Brain microvascular endothelial cell (primary cell): ENCODE measurements at regions not wholly inside any gene's neighbourhood (a gene's known extent, or its start where the extent isn't known, plus 50 kb on each side); places are given as distances from the start of the nearest gene placed in this dataset.

Source experiments
- DNase-seq: peaks from one replicate; pipeline ENCODE4 v3.0.0-alpha.2; 2020
- H3K27ac ChIP-seq: fragments of 250-450 bp; sonication (Bioruptor Pico); 2 replicates; pipeline ENCODE4 v1.5.1; 2020; ENCODE audit warnings: mild to moderate bottlenecking, moderate library complexity
- H3K27me3 ChIP-seq: fragments of 250-450 bp; sonication (Bioruptor Pico); replicated peaks from 2 replicates; pipeline ENCODE4 v1.5.1; 2020; ENCODE audit warnings: mild to moderate bottlenecking
- H3K36me3 ChIP-seq: fragments of 250-450 bp; sonication (Bioruptor Pico); replicated peaks from 2 replicates; pipeline ENCODE4 v1.5.1; 2020; ENCODE audit warnings: mild to moderate bottlenecking
- H3K4me3 ChIP-seq: 2 replicates; pipeline ENCODE4 v1.5.1; 2011; ENCODE audit warnings: low read depth, mild to moderate bottlenecking, control low read depth, low read length, moderate library complexity
- CTCF ChIP-seq: IDR thresholded peaks from 2 replicates; pipeline ENCODE4 v1.5.1; 2011; ENCODE audit warnings: low read depth, mild to moderate bottlenecking, moderate library complexity, low read length, control low read depth, inconsistent platforms; ENCODE audit errors: missing control alignments
- in situ Hi-C: cut with HindIII; loops from 2 replicates; pipeline ENCODE4 v1.10.0; 2017; ENCODE audit warnings: low sequenced_read_pairs, low pct_ligation_motif_present

- Histone ChIP-seq H3K27ac (no peak overlapping the region), H3K4me3 (no peak overlapping the region), H3K27me3 (no peaks in the 10 kb centered on the region), H3K36me3 (peaks cover 36% of the 10 kb centered on the region)
- TF ChIP-seq CTCF: no peak
- DNase-seq: no peak
- in situ Hi-C loops: no loop called here
These were observed 96.8 kb downstream of the SNRPN start for GRCh38 chr15:25051399-25052154.

- no peak for DNase-seq
- H3K36me3 ChIP-seq: peaks cover 35% of the 10 kb centered on the region
These were observed 97.6 kb downstream of the SNRPN start for GRCh38 chr15:25052191-25052999.

GRCh38 chr15:25053000-25053815 lies 98.4 kb downstream of the SNRPN start:
- TF ChIP-seq CTCF: no peak
- Histone ChIP-seq H3K36me3 (peaks cover 35% of the 10 kb centered on the region), H3K27me3 (no peaks in the 10 kb centered on the region), H3K4me3 (no peak overlapping the region), H3K27ac (no peak overlapping the region)
- no peak for DNase-seq
- in situ Hi-C loops: no loop called here

More at GRCh38 chr15:25052191-25052999, 97.6 kb downstream of the SNRPN start:
- no peak for TF ChIP-seq CTCF
- in situ Hi-C loops: no loop called here
- Histone ChIP-seq H3K27ac (no peak overlapping the region), H3K27me3 (no peaks in the 10 kb centered on the region), H3K4me3 (no peak overlapping the region)

GRCh38 chr15:25054329-25054728 lies 99.5 kb downstream of the SNRPN start:
- Histone ChIP-seq H3K4me3 (no peak overlapping the region), H3K36me3 (peaks cover 41% of the 10 kb centered on the region), H3K27me3 (no peaks in the 10 kb centered on the region), H3K27ac (no peak overlapping the region)
- no peak for TF ChIP-seq CTCF
- DNase-seq: no peak
- in situ Hi-C loops: no loop called here

GRCh38 chr15:25054943-25055342 lies 100.2 kb downstream of the SNRPN start:
- in situ Hi-C loops: no loop called here
- no peak for TF ChIP-seq CTCF
- Histone ChIP-seq H3K27ac (no peak overlapping the region), H3K4me3 (no peak overlapping the region), H3K36me3 (peaks cover 47% of the 10 kb centered on the region), H3K27me3 (no peaks in the 10 kb centered on the region)
- no peak for DNase-seq
